ENCODE measurements at regions not wholly inside any gene's neighbourhood (a gene's known extent, or its start where the extent isn't known, plus 50 kb on each side); places are given as distances from the start of the nearest gene placed in this dataset.

DNA sequence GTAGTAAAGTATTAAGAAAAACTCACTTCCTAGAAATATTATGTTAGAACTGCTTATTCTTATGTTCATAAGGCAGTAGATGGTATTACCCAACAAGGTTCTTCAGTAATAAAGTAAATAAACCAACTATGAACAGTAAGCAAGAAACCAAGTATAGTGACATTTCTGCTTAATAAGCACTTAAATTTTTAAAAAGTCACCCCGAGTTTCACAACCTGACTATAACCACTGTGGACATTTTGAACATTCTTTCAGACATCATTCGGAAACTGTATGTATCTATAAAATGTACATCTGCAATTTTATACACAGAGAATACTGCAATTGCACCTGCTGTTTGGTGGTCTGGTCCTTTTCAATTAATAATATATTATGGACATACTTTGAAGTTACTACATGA lies 1073.6 kb downstream of the XPNPEP1 start:
- no peak for DNase-seq (ENCODE audit: low spot score)

DNA sequence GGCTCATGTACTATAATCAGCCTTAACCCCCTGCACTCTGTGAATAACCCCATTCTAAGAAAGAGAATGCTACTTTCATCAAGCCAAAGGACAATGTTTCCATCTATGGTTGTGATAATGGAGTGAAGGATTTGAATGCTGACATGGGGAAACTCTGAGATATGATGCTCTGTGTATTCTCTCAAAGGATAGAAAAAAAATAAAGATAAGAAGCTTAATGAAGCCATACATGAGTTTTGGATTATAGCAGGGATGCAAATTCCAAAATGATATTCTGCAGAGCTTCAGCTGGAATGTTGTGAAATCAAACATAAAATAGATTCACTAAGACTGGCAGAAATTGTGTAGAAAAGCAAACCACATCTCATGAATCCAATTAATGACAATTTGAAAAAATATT lies 1074.1 kb downstream of the XPNPEP1 start:
- no peak for DNase-seq (ENCODE audit: low spot score)

DNA sequence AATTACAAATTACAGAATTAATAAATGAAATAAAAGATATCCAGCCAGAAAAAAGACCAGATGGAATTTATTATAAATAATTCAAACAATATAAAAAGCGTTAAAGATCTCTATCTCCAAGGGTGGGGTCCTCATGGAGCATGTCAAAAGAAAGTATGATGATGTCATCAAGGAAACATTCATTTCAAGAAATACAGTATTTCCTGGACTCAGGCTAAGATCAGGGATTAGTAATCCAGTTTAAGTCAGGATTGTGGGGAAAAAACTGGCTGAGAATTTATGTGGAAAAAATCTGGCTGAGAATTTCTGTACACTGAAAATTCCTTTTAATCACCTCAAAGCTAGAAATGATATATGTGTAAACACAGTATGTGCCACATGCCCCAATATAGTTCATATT lies 1075.3 kb downstream of the XPNPEP1 start:
- DNase-seq (ENCODE audit: low spot score), result no peak

GRCh38 chr10:108840944-108841343 lies 1082.4 kb downstream of the XPNPEP1 start:
- no peak for DNase-seq (ENCODE audit: low spot score)

- no peak for DNase-seq (ENCODE audit: low spot score)
Observed at GRCh38 chr10:108836362-108836761, 1086.9 kb downstream of the XPNPEP1 start.

GRCh38 chr10:108822026-108822425 lies 1101.3 kb downstream of the XPNPEP1 start:
- no peak for DNase-seq (ENCODE audit: low spot score)

GRCh38 chr10:108819302-108819701 lies 1104.0 kb downstream of the XPNPEP1 start:
- no peak for DNase-seq (ENCODE audit: low spot score)

DNA sequence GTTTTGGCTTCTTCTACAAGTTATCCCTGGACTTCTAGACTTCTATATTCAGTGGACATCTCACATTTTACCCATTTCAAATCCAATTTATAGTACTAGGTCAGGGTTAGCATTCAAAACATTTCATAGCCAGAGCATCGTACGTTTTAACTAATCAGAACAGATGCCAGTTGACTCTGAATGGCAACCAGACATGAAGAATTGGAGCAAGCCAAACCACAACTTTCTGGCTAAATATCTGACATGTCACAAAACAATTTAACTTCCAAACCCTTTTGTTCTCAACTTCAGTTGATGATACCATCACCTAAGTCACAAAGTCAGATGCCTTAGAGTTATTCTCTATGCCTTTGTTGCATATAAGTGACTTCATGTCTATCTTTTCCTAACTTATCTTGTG lies 1105.7 kb downstream of the XPNPEP1 start:
- no peak for DNase-seq (ENCODE audit: low spot score)

- DNase-seq (ENCODE audit: low spot score), result no peak
Observed at GRCh38 chr10:108817135-108817534, 1106.2 kb downstream of the XPNPEP1 start.

DNA sequence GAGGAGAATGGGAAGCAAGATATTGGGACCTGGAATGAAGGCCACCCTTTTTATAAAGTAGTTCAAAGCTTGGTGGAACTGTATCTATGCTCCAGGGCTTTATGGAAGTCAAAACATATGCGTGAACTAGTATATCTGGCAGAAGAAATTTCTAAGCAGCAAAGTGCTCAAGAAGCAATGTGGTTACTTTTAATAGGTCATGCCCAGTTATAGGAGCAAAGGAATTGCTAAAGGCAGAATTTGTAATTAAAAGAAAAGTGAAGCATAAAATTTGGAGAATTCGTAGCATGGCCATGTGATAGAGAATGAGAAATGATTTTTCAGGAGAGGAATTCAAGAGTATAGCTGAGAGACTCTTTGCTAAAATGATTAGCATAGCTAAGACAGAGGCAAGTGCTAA lies 1110.4 kb downstream of the XPNPEP1 start:
- DNase-seq (ENCODE audit: low spot score), result no peak

DNA sequence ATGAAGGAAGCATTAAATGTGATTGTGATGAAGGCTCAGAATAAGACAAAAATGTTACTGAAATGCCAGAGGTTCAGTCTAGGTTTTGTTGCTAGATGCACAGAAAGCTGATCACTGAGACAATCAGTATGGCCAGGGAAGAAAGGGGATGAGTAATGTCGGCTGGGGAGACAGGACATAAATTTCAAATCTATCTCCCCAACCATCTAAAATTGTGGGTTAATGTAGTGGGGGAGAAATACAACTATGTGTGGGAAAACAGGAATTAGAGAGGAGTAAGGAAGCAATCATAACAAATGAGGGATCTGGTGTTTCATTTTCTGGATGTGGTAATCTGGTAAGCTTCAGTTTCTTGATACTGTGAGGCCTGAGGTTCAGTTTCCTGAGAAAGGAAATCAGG lies 1111.0 kb downstream of the XPNPEP1 start:
- no peak for DNase-seq (ENCODE audit: low spot score)

- no peak for DNase-seq (ENCODE audit: low spot score)
Observed at GRCh38 chr10:108808228-108808627, 1115.1 kb downstream of the XPNPEP1 start.

- DNase-seq (ENCODE audit: low spot score), result no peak
Observed at GRCh38 chr10:108801775-108802517, 1121.4 kb downstream of the XPNPEP1 start.

DNA sequence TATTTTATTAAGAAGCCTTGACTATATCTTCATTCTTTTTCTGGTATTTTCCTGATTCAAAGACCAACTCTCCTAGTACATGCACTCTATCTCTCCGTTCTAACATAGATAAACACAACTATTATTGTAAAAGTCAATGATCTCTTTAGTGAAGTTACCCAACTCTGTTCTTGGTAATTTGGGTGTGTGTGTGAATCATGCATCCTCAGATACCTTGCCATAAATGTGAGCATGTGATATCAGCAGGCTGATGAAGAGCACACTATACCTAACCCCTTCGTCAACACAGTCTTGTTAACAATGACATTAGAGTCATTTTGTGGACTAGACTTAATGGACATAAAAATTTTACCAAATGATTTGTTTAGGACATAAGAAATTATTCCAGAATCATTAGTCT lies 1122.1 kb downstream of the XPNPEP1 start:
- no peak for DNase-seq (ENCODE audit: low spot score)

DNA sequence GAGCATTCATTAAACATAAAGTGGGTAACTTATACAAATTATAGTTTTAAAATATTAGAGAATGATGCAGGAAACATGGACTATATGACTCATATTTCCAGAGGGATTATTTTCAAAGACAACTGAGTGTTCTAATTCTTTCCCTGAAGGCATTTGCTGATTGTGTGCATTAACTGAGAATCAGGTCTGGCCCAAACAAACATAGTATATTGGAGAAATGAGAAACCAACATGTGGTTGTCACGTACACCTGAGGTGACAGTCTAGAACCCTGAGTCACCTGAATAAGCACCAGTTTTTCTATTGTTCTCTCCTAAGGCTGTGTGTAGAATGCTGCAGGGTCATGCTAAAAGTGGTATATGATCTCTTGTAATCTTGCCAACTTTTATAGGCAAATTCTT lies 1125.7 kb downstream of the XPNPEP1 start:
- no peak for DNase-seq (ENCODE audit: low spot score)

- DNase-seq (ENCODE audit: low spot score), result no peak
Observed at GRCh38 chr10:108791794-108792474, 1131.4 kb downstream of the XPNPEP1 start.

GRCh38 chr10:108791030-108791429 lies 1132.3 kb downstream of the XPNPEP1 start:
- DNase-seq (ENCODE audit: low spot score), result no peak

DNA sequence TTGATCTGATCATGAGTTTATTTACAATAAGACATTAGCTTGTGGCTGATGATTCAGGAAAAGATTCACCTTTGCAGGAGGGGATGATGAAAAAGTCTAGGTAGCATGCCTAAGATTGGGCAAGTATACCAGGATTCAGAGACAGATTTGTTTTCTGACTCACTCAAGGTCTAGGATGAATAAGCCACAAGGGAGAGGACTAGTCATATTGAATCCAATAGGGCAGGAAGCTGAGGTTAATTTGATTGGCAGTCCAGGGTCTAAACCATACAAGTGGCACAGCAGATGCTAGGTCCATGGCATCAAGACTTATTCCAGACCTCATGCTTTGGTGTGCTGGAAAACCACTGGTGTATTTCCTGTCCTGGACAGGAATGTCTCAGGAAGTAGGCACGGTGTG lies 1133.4 kb downstream of the XPNPEP1 start:
- no peak for DNase-seq (ENCODE audit: low spot score)

GRCh38 chr10:108789336-108789735 lies 1134.0 kb downstream of the XPNPEP1 start:
- no peak for DNase-seq (ENCODE audit: low spot score)

GRCh38 chr10:108788891-108789290 lies 1134.4 kb downstream of the XPNPEP1 start:
- DNase-seq (ENCODE audit: low spot score), result no peak

DNA sequence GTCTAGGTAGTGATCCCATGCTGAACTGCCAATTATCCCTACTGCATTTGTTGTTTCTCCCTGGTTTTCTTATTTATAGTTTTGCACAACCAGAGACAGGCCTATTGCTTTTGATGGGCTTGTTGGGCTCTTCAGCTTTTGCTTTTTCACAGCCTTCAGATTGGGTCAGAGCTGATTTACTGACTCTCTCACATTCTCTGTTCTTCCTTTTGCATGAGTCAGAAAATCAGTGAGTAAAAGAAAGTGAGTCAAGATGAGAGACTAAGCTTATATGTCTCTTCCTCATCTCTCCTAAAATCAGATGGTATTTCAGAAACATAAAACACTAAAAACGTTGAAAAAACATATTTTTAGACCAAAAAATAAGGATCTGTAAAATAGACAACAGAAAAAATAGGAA lies 1135.4 kb downstream of the XPNPEP1 start:
- no peak for DNase-seq (ENCODE audit: low spot score)

- no peak for DNase-seq (ENCODE audit: low spot score)
Observed at GRCh38 chr10:108785011-108785410, 1138.3 kb downstream of the XPNPEP1 start.

DNA sequence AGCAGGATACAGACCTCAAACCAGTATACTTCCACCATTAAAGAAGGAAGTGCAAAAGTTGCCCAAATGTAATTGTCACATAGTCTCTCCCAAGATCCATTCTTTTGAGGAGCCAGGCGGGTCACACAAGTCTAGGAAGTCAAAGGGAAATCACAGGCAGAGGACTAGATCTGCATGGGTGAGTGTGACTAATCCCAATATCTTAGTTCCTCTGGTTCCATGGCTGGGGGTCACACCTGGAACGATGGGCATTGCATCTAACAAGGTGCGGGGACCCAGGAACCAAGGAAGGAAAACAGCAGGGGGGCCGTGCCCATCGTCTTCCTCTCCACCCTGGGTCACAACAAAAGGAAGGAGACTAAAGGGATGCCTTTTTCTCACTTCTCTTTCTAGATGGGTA lies 1138.8 kb downstream of the XPNPEP1 start:
- no peak for DNase-seq (ENCODE audit: low spot score)

- DNase-seq (ENCODE audit: low spot score), result no peak
Observed at GRCh38 chr10:108783897-108784296, 1139.4 kb downstream of the XPNPEP1 start.
